Endothelial cell of umbilical vein (primary cell): ENCODE measurements at regions not wholly inside any gene's neighbourhood (a gene's known extent, or its start where the extent isn't known, plus 50 kb on each side); places are given as distances from the start of the nearest gene placed in this dataset.

ENCODE experiments used
- BruUV-seq: library from RNA; stranded (reverse); fragments of 400-500 nt; replicated peaks from 2 replicates; lab custom pipeline; 2021; lab: Mats Ljungman, UMichigan
- CTCF ChIA-PET: fragments of 300-600, 350-600 bp; sonication (Branson Sonifier 250); formaldehyde crosslinking; loops from one replicate; lab custom pipeline; 2021; ENCODE audit warnings: antibody characterized with exemption, inconsistent platforms; lab: Charles Lee
- POLR2A ChIA-PET: fragments of 300-600, 350-600 bp; sonication (Branson Sonifier 250); formaldehyde crosslinking; loops from one replicate; lab custom pipeline; 2021; ENCODE audit warnings: antibody characterized with exemption, inconsistent platforms; lab: Charles Lee
- DNase-seq: peaks from one replicate; pipeline ENCODE4 v3.0.0-alpha.2; 2011; ENCODE audit warnings: low read depth, low spot score
- FAIRE-seq: peaks from 2 replicates; lab custom pipeline; 2011; peaks lifted over from hg19 to GRCh38; lab: Jason Lieb, UNC
- H2AFZ ChIP-seq: 2 replicates; pipeline ENCODE4 v1.6.0; 2012; ENCODE audit warnings: low read depth, low read length, control low read depth, inconsistent platforms
- H3K27ac ChIP-seq: 2 replicates; pipeline ENCODE4 v1.5.1; 2011; ENCODE audit warnings: low read depth, mild to moderate bottlenecking, control low read depth, low read length, moderate library complexity; ENCODE audit not compliant: insufficient read depth
- H3K27me3 ChIP-seq, 2 experiments: 2 replicates each; pipeline versions ENCODE4 v1.6.0 to v1.6.1; 2011; ENCODE audit warnings: low read length in 2 of 2, mixed read lengths in 1 of 2; ENCODE audit not compliant: control insufficient read depth in 2 of 2, insufficient read depth in 2 of 2
- H3K36me3 ChIP-seq, 2 experiments: 2 replicates in 1 of 2; 3 replicates in 1 of 2; pipeline ENCODE4 v1.5.1; 2011; ENCODE audit warnings: low read length in 2 of 2, mild to moderate bottlenecking in 1 of 2, moderate library complexity in 1 of 2; ENCODE audit not compliant: control insufficient read depth in 2 of 2, insufficient read depth in 2 of 2; ENCODE audit errors: extremely low read depth in 1 of 2
- H3K4me1 ChIP-seq: 3 replicates; pipeline ENCODE4 v1.5.1; 2011; ENCODE audit warnings: mild to moderate bottlenecking, low read length; ENCODE audit not compliant: control insufficient read depth, insufficient read depth; ENCODE audit errors: extremely low read depth
- H3K4me2 ChIP-seq: 2 replicates; pipeline ENCODE4 v1.6.1; 2011; ENCODE audit warnings: low read length, control low read depth, mixed read lengths; ENCODE audit not compliant: insufficient read depth
- H3K4me3 ChIP-seq, 3 experiments: fragments of 200-600 bp in 1 of 3; sonication (generic), shearing (Covaris generic) in 1 of 3; replicated peaks in 1 of 3; 2 replicates each; pipeline ENCODE4 v1.5.1; 2011 to 2016; ENCODE audit warnings: control low read depth in 3 of 3, low read length in 3 of 3, mild to moderate bottlenecking in 2 of 3, inconsistent platforms in 1 of 3, low read depth in 1 of 3, moderate library complexity in 1 of 3; ENCODE audit not compliant: insufficient read depth in 1 of 3
- H3K79me2 ChIP-seq: 2 replicates; pipeline ENCODE4 v1.6.0; 2012; ENCODE audit warnings: low read length, inconsistent platforms; ENCODE audit not compliant: control insufficient read depth, insufficient read depth
- H3K9ac ChIP-seq: replicated peaks from 2 replicates; pipeline ENCODE3; 2011; ENCODE audit warnings: low read length, control low read depth; ENCODE audit not compliant: insufficient read depth; ENCODE audit errors: extremely low read depth
- H3K9me1 ChIP-seq: replicated peaks from 3 replicates; pipeline ENCODE4 v1.6.0; 2011; ENCODE audit warnings: mild to moderate bottlenecking, low read length; ENCODE audit not compliant: control insufficient read depth, insufficient read depth; ENCODE audit errors: extremely low read depth
- H3K9me3 ChIP-seq: replicated peaks from 2 replicates; pipeline ENCODE4 v1.5.1; 2012; ENCODE audit warnings: low read length, inconsistent platforms; ENCODE audit not compliant: control insufficient read depth, insufficient read depth
- H4K20me1 ChIP-seq: replicated peaks from 2 replicates; pipeline ENCODE3; 2011; ENCODE audit warnings: mild to moderate bottlenecking, low read length; ENCODE audit not compliant: control insufficient read depth, insufficient read depth; ENCODE audit errors: extremely low read depth
- EZH2 ChIP-seq: IDR thresholded peaks from 2 replicates; pipeline ENCODE4 v1.6.1; 2012; ENCODE audit warnings: borderline replicate concordance, low read depth, mild to moderate bottlenecking, moderate library complexity, low read length, inconsistent platforms; ENCODE audit not compliant: severe bottlenecking
- FOS ChIP-seq: IDR thresholded peaks from 2 replicates; pipeline ENCODE4 v1.6.1; 2011; ENCODE audit warnings: mild to moderate bottlenecking, low read length, moderate library complexity, borderline replicate concordance; ENCODE audit not compliant: insufficient read depth
- GATA2 ChIP-seq: IDR thresholded peaks from 2 replicates; pipeline ENCODE4 v1.7.0; 2011; ENCODE audit warnings: low read depth, mild to moderate bottlenecking, moderate library complexity, mixed read lengths, low read length; ENCODE audit not compliant: insufficient read length, insufficient read depth
- JUN ChIP-seq: IDR thresholded peaks from 2 replicates; pipeline ENCODE4 v1.6.1; 2011; ENCODE audit warnings: borderline replicate concordance, low read depth; ENCODE audit not compliant: insufficient read length, insufficient read depth
- MYC ChIP-seq: IDR thresholded peaks from one replicate; pipeline ENCODE4 v1.6.1; 2011; ENCODE audit warnings: mild to moderate bottlenecking, low read depth, low read length
- POLR2A ChIP-seq: IDR thresholded peaks from 2 replicates; pipeline ENCODE4 v1.6.1; 2012; ENCODE audit warnings: low read depth, mild to moderate bottlenecking, control low read depth, low read length
- POLR2AphosphoS5 ChIP-seq: IDR thresholded peaks from 2 replicates; pipeline ENCODE4 v1.6.1; 2012; ENCODE audit warnings: low read depth, mild to moderate bottlenecking, control low read depth, low read length, moderate library complexity; ENCODE audit not compliant: insufficient read depth
- dilution Hi-C: fragments of 300-500 bp; cut with MboI; formaldehyde crosslinking; loops from one replicate; pipeline ENCODE4 v1.15.0; 2019; ENCODE audit warnings: low sequenced_read_pairs; ENCODE audit not compliant: extremely low pct_ligation_motif_present
- intact Hi-C: fragments of 100-400 bp; cut with micrococcal nuclease; formaldehyde crosslinking; loops from one replicate; pipeline ENCODE4 v1.10.0; 2022
- TF ChIP-seq, protein P1 (sequence below), 2 donors: IDR thresholded peaks; 1 replicate in 1 of 2; 2 replicates in 1 of 2; pipeline ENCODE4 v1.5.1; 2011; ENCODE audit warnings: low read length in 2 of 2, mild to moderate bottlenecking in 2 of 2, moderate library complexity in 2 of 2, control low read depth in 1 of 2, inconsistent platforms in 1 of 2, low read depth in 1 of 2; ENCODE audit not compliant: insufficient read depth in 1 of 2; ENCODE audit errors: extremely low read depth in 1 of 2
- TF ChIP-seq, protein P2 (sequence below): IDR thresholded peaks from 2 replicates; pipeline ENCODE4 v1.6.1; 2011; ENCODE audit not compliant: insufficient read depth, insufficient read length

DNA sequence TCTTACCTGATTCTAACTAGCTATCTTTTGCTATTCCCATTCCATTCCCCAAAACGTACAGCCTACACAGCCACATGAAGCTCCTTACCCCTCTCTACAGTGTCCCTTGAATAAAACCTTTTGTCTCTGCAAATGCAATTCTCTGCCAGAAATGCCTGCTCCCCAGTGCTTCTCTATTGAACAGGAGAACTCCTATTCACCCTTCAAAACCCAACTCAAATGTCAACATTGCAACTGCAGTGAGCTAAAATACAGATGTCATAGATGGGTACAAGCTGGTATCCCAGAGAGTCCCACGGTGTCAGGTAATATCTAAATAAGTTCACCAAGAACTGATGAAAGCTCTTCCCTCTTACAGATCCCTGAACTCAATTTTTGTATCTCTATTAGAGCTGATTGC is 421.7 kb downstream of the INSC start:
- no TSS peak for BruUV-seq
- no peak overlapping the region for H2AFZ ChIP-seq
- no peaks in the 10 kb centered on the region for H3K9me1 ChIP-seq
- H3K9me3 ChIP-seq = peaks cover 3% of the 10 kb centered on the region
- ChIA-PET POLR2A (no interaction called here), CTCF (no interaction called here)
- FAIRE-seq (no peak), DNase-seq (no peak)
- dilution Hi-C loops (no loop called here), intact Hi-C loops (no loop called here)
- H3K27me3 ChIP-seq = no peaks in the 10 kb centered on the region
- H4K20me1 ChIP-seq = no peaks in the 10 kb centered on the region
- H3K27ac ChIP-seq = no peak overlapping the region
- no peaks in the 10 kb centered on the region for H3K79me2 ChIP-seq
- TF ChIP-seq, protein P1, sequence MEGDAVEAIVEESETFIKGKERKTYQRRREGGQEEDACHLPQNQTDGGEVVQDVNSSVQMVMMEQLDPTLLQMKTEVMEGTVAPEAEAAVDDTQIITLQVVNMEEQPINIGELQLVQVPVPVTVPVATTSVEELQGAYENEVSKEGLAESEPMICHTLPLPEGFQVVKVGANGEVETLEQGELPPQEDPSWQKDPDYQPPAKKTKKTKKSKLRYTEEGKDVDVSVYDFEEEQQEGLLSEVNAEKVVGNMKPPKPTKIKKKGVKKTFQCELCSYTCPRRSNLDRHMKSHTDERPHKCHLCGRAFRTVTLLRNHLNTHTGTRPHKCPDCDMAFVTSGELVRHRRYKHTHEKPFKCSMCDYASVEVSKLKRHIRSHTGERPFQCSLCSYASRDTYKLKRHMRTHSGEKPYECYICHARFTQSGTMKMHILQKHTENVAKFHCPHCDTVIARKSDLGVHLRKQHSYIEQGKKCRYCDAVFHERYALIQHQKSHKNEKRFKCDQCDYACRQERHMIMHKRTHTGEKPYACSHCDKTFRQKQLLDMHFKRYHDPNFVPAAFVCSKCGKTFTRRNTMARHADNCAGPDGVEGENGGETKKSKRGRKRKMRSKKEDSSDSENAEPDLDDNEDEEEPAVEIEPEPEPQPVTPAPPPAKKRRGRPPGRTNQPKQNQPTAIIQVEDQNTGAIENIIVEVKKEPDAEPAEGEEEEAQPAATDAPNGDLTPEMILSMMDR (IDR thresholded peaks at IDR 0.05; ENCODE audit: extremely low read depth in 1 of 2, insufficient read depth in 1 of 2, low read depth in 1 of 2, low read length in 2 of 2) = no peak
- TF ChIP-seq FOS = no peak
- TF ChIP-seq GATA2 = no peak
- TF ChIP-seq POLR2A = no peak
- TF ChIP-seq, protein P2, sequence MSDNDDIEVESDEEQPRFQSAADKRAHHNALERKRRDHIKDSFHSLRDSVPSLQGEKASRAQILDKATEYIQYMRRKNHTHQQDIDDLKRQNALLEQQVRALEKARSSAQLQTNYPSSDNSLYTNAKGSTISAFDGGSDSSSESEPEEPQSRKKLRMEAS = no peak
- no peak for TF ChIP-seq JUN
- TF ChIP-seq MYC = no peak
- TF ChIP-seq EZH2 = no peak
- no peak for TF ChIP-seq POLR2AphosphoS5
- H3K36me3 ChIP-seq = no peaks in the 10 kb centered on the region
- no peak overlapping the region for H3K4me2 ChIP-seq
- no peaks in the 10 kb centered on the region for H3K4me1 ChIP-seq
- H3K4me3 ChIP-seq = no peak overlapping the region
- no peak overlapping the region for H3K9ac ChIP-seq
